Right forelimb (tissue), 1 donor: ENCODE measurements at regions not wholly inside any gene's neighbourhood (a gene's known extent, or its start where the extent isn't known, plus 50 kb on each side); places are given as distances from the start of the nearest gene placed in this dataset.

ENCODE experiments used
- DNase-seq: peaks from one replicate; pipeline ENCODE4 v3.0.0-alpha.2; 2018

- no peak for DNase-seq
Observed at GRCh38 chr18:24677011-24677410, 216.6 kb downstream of the HRH4 start.

DNA sequence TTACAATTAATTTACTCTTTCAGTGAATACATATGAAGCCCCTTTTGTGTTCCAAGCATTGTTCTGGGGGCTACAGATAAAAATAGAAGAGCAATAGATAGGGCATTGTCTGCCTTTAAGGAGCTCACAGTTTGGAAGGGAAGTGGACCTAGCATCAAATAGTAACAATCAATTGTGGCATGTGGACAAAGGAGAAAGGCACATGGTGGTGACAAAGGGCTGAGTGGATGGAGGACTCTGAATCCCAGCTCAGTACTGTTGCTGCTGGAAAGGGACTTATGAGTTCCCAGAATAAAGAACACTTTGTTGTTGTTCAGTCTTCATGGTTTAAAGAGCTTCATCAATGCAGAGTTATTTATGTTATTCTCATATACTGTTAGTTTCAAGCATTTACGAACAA is 217.7 kb downstream of the HRH4 start:
- DNase-seq = no peak

DNA sequence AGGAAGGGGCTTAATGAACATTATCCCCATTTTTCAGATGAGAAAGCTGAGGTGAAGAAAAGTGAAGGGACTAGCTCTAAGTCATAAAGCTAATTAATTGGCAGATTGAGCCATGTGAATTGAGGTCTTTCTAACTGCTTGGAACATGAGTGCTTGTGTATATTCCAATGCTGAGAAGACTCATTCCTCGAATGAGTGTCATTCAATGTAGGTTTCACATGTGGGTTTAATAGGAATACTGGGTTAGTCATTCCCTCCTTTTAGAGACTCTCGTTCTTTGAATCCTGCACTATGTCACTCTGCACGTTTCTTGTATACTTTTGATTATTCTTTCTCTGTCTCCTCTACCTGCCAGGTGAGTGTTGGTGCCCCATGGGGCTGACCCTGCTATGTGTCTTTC is 218.2 kb downstream of the HRH4 start:
- no peak for DNase-seq

GRCh38 chr18:24679062-24679461 is 218.6 kb downstream of the HRH4 start:
- no peak for DNase-seq

DNA sequence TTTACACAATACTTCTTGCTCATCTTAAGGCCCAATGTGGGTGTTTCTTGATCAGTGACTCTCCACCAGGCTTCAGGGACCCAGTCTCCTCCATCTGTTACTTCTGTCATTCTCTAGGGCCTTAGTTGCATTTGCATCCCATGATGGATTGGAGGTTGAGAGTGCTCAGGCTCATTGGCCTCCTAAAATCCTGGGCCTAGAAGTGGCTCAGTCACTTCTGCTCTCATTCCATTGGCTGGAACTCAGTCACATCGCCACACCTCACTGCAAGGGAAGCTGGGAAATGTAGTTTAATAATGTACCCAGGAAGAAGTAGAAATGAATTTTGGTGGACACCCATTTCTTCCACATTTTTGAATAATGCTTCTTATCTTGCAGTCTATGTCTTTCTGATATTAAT is 223.5 kb downstream of the HRH4 start:
- no peak for DNase-seq

DNA sequence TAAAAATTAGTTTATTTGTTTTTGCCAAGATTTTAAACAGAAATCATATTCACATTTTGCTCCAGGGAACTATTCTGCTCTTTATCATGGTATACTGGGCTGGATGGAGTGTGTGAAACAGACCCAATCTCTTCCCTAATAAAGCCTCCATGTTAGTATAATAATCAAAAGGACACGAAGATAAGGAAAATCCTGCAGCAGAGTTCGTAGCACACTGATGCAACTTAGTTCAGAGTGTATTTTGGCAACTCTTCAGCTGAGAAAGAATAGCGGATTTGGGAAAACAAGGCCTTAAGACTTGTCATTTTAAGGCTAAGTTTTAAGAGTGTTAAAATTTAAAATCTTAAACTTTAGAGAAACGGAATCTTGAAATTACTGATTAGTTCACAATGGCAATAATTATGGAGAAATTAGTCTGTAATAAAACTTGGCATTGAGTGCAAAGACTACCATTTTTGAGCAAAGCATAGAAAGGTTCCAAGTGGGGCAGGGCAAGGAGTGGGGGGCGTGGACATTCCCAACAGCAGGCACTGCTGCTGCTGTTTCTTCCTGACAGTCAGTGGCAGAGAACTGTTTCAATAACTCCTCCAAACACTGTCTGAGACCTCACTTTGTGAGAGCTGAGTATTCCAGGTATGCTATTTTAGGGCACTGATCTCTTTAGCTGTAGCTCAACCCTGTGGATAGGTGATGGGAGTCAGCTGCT is 225.0 kb downstream of the HRH4 start:
- no peak for DNase-seq

GRCh38 chr18:24695168-24695567 is 234.7 kb downstream of the HRH4 start:
- no peak for DNase-seq

DNA sequence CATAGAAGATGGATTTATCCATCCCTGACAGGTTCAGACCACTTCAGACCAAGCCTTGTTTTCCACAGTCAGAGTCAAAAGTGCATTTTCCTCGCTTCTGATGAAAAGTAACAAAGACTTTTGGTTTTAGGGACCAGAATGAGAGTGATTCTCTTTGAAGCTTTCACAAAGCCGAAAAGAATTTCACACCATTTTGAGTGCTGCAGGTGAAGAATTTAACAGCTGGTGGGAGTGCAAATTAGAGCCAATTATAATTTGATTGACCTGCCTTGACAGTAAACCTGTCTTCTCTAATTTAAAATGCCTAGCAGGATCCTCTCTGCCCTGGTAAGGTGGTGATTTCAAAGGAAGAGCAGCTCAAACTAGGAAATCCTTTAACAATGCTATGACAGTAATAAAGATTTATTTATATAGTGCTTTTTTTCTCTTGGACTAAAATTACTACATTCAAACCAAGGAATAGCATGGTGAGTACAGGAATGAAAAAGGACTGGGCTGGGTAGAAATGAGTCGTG is 241.6 kb downstream of the HRH4 start:
- DNase-seq = no peak

DNA sequence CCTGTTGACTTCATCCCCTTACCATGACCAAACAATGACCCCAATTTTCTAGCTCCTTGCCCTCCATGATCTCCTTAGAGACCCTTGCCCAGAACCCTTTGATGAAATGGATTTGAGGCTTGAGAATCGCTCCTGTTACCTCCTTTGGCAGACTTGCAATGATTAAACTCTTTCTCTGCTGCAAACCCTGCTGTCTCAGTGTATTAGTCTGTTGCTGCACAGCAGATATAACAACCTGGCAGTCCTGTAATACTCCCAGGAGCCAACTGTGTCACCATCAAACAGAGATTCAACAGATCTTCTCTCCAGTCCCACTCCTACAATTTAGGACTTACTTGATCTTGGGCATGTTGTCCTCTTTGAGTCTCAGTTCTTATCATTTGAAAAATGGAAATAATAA is 242.9 kb downstream of the HRH4 start:
- no peak for DNase-seq

DNA sequence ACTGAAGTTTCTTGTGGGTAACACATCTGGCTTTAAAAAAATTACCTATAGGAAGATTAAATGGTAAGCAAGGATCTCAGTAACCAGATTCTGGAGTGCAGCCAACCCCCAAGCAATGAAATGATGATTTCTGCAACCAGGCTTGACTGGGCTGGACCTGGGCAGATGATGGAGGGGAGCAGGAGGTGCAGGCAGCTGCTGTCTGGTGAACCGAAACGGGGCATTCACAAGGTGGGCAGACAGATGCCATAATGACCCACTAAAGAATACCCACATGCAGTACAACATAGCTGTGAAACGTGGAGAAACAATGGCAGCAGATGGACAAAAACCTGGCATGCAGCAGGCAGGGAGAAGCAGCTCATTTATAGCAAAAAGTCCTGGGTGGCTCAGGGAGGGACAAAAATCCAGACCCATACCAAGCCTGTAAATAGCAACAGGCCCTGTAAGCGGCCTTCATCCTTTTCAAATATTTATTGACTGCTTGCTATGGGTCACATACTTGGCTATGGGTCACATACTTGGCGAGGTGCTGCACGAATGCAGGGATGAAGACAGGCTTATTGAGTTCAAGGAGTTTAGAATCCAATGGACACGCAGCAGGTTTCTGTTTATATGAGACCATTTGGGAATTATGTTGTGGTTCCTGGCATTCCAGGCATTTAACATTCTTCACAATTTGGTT is 244.7 kb downstream of the HRH4 start:
- no peak for DNase-seq

DNA sequence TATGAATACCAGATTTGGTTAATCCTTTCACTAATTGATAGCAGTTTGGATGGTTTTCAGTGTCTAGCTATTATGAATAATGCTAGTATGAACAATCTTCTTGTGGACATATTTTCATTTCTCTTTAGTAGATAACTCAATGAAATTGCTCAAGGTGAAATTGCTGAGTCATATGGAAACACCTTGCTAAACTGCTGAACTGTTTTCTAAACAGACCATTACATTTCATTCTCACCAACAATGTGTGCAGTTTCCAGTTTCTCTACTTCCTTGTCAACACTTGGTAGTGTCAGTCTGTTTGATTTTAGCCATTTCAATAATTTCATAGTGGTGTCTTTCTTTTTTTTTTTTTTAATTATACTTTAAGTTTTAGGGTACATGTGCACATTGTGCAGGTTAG is 250.0 kb downstream of the HRH4 start:
- DNase-seq = no peak

DNA sequence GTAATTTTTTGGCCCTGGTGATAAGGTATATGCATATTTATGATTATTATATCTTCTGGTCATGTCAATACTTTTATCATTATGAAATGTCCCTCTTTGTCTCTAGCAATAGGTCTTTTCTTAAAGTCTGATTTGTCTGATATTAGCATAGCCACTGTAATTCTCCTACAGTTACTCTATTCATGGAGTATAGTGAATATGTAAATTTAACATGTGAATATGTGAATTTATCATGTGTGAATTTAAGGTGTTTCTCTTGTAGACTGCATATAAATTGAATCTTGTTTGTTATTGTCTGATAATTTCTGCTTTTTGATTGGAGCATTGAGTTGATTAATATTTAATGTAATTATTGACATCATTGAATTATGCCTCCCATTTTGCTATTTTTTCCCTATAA is 259.4 kb downstream of the HRH4 start:
- no peak for DNase-seq

GRCh38 chr18:24721388-24721787 is 261.0 kb downstream of the HRH4 start:
- DNase-seq = no peak

GRCh38 chr18:24725644-24726415 is 265.4 kb downstream of the HRH4 start:
- DNase-seq = no peak

DNA sequence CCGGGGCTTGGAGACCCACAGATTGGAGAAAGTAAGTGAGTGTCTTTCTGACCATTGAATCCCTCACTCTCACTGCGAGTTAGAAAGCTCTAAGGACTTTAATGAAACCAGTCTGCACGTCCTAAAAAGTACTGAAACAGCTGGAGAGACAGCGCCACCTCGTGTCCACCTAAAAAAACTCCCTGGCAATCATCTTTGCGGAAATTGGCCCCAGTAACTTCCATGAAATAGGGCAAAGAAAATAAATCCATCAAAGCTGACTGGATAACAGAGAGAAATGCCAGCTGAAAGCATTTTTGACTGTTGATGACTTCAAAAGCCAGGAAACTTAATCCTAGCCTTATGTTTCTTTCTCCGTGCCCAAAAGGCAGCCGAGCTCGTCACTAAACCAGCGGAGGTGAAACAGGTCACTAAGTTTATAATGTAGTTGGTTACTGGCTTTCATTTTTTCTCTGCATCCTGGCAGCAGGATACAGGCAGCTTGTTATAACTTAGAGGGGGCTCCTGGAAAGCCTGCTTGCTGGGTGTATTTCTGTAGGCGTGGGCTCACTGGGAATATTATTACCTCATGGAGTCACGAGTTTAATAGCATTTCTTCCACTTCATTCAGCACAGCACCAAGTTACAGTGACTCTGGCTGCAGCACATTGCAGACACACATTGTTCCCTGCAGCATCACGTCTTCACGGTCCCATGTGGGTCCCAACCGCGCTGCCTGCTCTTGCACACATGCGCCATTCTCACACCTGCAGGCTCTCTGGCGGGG is 266.5 kb downstream of the HRH4 start:
- DNase-seq = peak; percentile 89

DNA sequence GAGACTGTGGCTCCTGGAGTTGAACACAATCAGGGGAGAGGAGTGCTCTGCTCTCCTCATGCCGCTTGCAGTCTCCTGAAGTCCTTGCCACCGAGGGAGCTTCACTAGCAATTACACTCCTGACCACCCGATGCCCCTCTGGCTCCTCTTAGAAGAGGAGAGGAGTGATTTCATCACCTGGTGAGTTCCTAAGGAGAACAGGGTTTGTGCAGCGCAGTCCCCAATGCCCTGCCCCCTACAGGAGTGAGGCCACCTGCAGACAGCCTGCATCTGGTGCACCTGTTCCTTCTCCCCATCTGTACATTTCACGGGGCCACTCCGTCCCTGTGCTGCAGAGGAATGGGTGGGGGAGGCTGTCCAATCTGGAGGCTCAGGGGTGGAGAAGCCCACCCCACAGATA is 267.2 kb downstream of the HRH4 start:
- no peak for DNase-seq

DNA sequence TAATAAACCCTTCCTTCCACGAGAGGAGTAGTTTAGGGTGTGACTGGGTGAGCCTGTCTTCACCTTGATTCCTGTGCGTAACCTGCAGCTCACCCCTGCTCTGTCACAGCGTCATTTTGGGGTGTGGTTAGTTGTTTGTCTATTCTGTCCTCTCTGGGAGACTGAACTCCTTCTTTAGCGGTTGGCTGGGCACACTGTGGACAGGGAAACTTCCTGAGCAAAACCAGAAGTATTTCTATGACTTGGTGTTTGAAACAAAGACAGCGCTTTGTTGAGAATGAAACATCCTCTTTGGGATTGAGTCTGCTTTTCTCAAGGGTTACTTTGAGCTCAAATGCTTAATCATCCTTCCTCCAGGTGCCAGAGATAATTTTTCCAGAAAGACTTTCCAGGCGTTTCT is 270.7 kb downstream of the HRH4 start:
- DNase-seq = no peak

DNA sequence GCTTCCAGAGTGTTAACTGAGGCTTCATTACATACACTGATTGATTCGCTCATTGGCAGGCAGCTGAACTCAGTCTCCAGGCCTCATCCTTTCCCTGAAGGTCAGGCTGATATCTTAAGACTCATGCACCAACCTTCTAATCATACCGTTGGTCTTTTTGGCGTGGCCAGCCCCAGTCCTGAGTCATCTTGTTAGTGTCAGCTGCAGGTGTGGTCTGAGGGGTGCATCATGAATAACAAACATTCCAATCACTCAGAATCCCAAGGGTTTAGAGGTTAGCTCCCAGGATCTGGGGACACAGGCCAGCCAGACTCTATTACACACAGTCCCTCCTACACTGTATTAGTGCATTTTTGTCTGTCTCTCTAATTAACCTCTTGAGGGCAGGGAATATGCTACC is 271.5 kb downstream of the HRH4 start:
- no peak for DNase-seq

GRCh38 chr18:24734058-24734457 is 273.6 kb downstream of the HRH4 start:
- DNase-seq = no peak

DNA sequence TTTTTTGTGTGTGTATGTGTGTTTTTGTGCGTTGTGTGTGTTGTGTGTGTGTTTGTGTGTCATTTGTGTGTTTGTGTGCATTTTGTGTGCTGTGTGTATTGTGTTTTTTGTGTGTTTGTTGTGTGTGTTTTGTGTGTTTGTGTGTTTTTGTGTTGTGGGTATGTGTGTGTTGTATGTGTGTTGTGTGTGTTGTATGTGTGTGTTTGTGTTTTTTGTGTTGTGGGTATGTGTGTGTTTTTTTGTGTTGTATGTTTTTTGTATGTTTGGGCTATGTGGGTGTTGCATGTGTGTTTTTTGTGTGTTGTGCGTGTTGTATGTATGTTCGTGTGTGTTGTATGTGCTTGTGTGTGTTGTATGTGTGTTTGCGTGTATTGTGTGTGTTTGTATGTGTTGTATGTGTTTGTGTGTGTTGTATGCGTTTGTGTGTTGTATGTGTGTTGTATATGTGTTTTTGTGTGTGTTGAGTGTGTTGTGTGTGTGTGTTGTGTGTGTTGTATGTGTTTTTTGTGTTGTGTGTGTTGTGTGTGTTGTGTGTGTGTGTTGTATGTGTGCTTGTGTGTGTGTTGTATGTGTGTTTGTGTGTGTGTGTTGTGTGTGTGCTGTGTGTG is 275.3 kb downstream of the HRH4 start:
- no peak for DNase-seq

DNA sequence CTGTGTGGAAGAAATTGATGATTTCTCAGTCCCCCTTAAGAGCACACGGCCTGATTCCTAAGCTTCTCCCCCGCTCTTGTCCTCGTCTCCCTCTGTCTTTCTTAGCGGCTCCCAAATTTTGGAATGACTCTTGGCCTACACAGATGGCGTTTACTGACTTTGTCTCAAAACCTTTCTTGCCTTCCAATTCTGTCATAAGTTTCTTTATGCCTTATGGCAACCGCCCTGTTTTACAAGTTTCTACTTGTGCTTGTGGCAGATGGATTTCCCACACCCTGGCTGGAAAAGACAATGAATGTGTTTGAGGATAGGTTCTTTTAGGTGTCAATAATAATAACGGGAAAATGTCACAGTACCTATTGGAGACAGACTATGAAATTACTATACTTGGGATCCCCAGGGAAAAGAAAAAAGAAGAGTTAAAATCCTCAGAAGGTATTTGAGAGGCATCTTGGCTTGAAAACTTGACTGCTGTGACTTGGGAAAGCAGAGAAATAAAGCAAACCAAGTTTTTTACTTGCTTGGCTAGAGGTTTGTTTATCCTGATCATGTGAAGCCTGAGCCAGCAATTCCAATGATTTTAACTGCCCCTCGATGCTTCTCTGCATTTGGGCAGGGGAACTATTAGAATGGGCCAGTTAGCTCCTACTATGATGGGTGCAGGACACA is 276.4 kb downstream of the HRH4 start:
- DNase-seq = no peak

DNA sequence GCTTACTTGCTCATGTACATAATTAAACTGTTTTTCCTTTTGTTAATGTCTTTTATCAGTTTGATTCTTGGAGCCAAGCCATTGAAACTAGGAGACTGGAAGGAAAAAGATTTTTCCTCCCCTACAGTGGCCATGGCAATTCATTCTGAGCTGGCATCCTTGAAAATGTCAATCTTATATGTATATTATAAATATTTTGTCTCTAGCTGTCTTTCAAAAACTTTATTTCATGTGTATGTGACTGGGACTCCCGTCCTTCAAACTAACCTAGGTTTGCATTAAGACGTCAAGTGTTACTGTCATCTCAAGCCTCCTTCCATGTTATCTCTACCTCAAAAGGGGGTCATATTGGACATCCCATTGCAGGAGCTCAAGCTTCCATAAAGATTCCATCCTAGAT is 280.4 kb downstream of the HRH4 start:
- no peak for DNase-seq
